ENCODE measurements at regions not wholly inside any gene's neighbourhood (a gene's known extent, or its start where the extent isn't known, plus 50 kb on each side); places are given as distances from the start of the nearest gene placed in this dataset.
A peak's percentile ranks its signal among the peaks of the same experiment; 100 is the strongest.

DNA sequence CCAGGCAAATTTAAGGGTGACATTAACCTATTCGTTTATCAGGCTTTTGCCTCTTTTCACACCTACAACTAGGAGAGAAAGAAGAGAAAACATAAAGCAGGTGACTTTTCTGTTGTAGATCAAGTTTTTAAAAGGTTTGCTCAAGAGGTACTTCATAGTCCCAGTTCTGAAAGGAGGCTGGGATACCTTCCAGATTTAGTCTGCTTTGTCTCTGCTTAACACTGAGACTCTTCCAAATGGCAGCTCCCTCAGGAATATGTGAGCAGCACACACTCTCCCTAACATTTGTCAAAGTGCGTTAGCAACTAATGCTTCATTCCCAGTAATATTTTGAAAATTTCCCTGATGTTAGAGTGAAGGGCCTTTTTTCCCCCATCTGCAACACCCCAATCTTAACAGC, 133.7 kb upstream of the RASSF8 start:
- Histone ChIP-seq H3K79me2 (ENCODE audit: control insufficient read depth, insufficient read depth, low read length) (no peaks in the 10 kb centered on the region), H3K27me3 (ENCODE audit: control insufficient read depth, extremely low read depth, insufficient read depth, low read length) (no peaks in the 10 kb centered on the region), H3K4me2 (ENCODE audit: control insufficient read depth, extremely low read depth, insufficient read depth, low read depth, low read length) (no peak overlapping the region), H3K9ac (ENCODE audit: control insufficient read depth, extremely low read depth, insufficient read depth, low read length) (no peak overlapping the region), H3K27ac (ENCODE audit: control insufficient read depth, insufficient read depth, low read length) (no peak overlapping the region), H3K36me3 (ENCODE audit: control insufficient read depth in 2 of 2, extremely low read depth in 1 of 2, insufficient read depth in 2 of 2, low read length in 2 of 2) (no peaks in the 10 kb centered on the region), H3K4me3 (ENCODE audit: control insufficient read depth in 2 of 3, extremely low read depth in 1 of 3, insufficient read depth in 2 of 3, low read depth in 1 of 3, low read length in 3 of 3) (no peak overlapping the region), H3K9me3 (ENCODE audit: control insufficient read depth, low read depth, low read length) (no peaks in the 10 kb centered on the region), H4K20me1 (ENCODE audit: control insufficient read depth, extremely low read depth, insufficient read depth, low read length) (no peaks in the 10 kb centered on the region), H3K9me1 (ENCODE audit: control insufficient read depth, extremely low read depth, insufficient read depth, low read length) (no peaks in the 10 kb centered on the region), H3K4me1 (ENCODE audit: control insufficient read depth, extremely low read depth, insufficient read depth, low read length) (no peaks in the 10 kb centered on the region), H2AFZ (ENCODE audit: control insufficient read depth, low read length) (no peak overlapping the region)
- FAIRE-seq (no peak), DNase-seq (ENCODE audit: low read depth, low spot score) (no peak)
- dilution Hi-C loops (cut with MboI; ENCODE audit: extremely low pct_ligation_motif_present, low sequenced_read_pairs), result no loop called here
- TF ChIP-seq, protein P1, sequence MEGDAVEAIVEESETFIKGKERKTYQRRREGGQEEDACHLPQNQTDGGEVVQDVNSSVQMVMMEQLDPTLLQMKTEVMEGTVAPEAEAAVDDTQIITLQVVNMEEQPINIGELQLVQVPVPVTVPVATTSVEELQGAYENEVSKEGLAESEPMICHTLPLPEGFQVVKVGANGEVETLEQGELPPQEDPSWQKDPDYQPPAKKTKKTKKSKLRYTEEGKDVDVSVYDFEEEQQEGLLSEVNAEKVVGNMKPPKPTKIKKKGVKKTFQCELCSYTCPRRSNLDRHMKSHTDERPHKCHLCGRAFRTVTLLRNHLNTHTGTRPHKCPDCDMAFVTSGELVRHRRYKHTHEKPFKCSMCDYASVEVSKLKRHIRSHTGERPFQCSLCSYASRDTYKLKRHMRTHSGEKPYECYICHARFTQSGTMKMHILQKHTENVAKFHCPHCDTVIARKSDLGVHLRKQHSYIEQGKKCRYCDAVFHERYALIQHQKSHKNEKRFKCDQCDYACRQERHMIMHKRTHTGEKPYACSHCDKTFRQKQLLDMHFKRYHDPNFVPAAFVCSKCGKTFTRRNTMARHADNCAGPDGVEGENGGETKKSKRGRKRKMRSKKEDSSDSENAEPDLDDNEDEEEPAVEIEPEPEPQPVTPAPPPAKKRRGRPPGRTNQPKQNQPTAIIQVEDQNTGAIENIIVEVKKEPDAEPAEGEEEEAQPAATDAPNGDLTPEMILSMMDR (optimal IDR thresholded peaks at IDR 0.05 in 1 of 3, IDR thresholded peaks at IDR 0.05 in 1 of 3, conservative IDR thresholded peaks at IDR 0.05 in 1 of 3; ENCODE audit: extremely low read depth in 1 of 3, insufficient read depth in 2 of 3, low read length in 3 of 3), result no peak
- TF ChIP-seq EZH2 (IDR thresholded peaks at IDR 0.05; ENCODE audit: low read length), result no peak

DNA sequence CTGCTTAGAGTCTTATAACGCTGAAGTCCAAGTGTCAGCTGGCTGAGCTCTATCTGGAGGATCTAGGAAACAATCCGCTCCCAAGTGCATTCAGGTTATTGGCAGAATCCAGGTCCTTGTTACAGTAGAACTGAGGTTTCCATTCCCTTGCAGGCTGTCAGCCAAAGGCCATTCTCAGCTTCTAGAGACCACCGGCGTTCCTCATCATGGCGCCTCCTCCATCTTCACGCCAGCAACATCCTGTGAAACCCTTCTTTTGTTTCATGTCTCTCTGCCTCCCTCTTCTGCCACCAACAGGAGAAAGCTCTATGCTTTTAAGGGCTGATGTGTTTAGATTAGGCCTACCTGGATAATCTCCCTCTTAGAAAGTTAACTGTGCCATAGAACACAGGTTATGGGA, 133.0 kb upstream of the RASSF8 start:
- no peaks in the 10 kb centered on the region for H3K9me3 ChIP-seq (ENCODE audit: control insufficient read depth, low read depth, low read length)
- no peak overlapping the region for H3K27ac ChIP-seq (ENCODE audit: control insufficient read depth, insufficient read depth, low read length)
- FAIRE-seq, result no peak
- TF ChIP-seq, protein P1 (optimal IDR thresholded peaks at IDR 0.05 in 1 of 3, IDR thresholded peaks at IDR 0.05 in 1 of 3, conservative IDR thresholded peaks at IDR 0.05 in 1 of 3; ENCODE audit: extremely low read depth in 1 of 3, insufficient read depth in 2 of 3, low read length in 3 of 3), result peak in 1 of 3 experiments; percentile 35
- TF ChIP-seq EZH2 (IDR thresholded peaks at IDR 0.05; ENCODE audit: low read length), result no peak
- DNase-seq (ENCODE audit: low read depth, low spot score), result no peak
- no peak overlapping the region for H3K4me3 ChIP-seq (ENCODE audit: control insufficient read depth in 2 of 3, extremely low read depth in 1 of 3, insufficient read depth in 2 of 3, low read depth in 1 of 3, low read length in 3 of 3)
- H3K27me3 ChIP-seq (ENCODE audit: control insufficient read depth, extremely low read depth, insufficient read depth, low read length), result no peaks in the 10 kb centered on the region
- no peak overlapping the region for H3K9ac ChIP-seq (ENCODE audit: control insufficient read depth, extremely low read depth, insufficient read depth, low read length)
- dilution Hi-C loops (cut with MboI; ENCODE audit: extremely low pct_ligation_motif_present, low sequenced_read_pairs), result no loop called here
- no peak overlapping the region for H2AFZ ChIP-seq (ENCODE audit: control insufficient read depth, low read length)
- no peaks in the 10 kb centered on the region for H3K79me2 ChIP-seq (ENCODE audit: control insufficient read depth, insufficient read depth, low read length)
- no peaks in the 10 kb centered on the region for H3K4me1 ChIP-seq (ENCODE audit: control insufficient read depth, extremely low read depth, insufficient read depth, low read length)
- no peaks in the 10 kb centered on the region for H4K20me1 ChIP-seq (ENCODE audit: control insufficient read depth, extremely low read depth, insufficient read depth, low read length)
- H3K4me2 ChIP-seq (ENCODE audit: control insufficient read depth, extremely low read depth, insufficient read depth, low read depth, low read length), result no peak overlapping the region
- H3K9me1 ChIP-seq (ENCODE audit: control insufficient read depth, extremely low read depth, insufficient read depth, low read length), result no peaks in the 10 kb centered on the region
- no peaks in the 10 kb centered on the region for H3K36me3 ChIP-seq (ENCODE audit: control insufficient read depth in 2 of 2, extremely low read depth in 1 of 2, insufficient read depth in 2 of 2, low read length in 2 of 2)
